ENCODE measurements at regions not wholly inside any gene's neighbourhood (a gene's known extent, or its start where the extent isn't known, plus 50 kb on each side); places are given as distances from the start of the nearest gene placed in this dataset.
"Not testable (repeated sequence)": the region's sequence is repeated elsewhere in the genome, so short reads cannot be mapped to it uniquely, and the experiment has no call there.

DNA sequence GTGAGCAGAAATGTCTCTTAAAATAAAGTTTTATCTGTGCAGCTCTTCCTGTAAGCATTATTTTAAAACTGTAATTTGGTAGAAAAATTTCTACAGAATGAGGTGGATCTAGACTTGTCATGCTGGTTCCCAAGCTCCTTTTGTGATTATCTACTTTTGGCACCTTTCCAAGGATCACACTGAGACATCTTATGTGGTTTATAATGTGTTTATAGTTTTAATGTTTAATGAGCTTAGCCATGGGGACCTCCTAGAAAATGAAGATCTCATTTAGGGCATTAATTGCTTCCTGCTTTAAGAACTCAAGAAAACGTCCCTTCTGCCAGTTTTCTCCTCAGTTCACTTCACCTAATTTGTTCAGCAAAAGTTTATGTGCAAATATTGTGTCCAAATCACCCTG is 468.4 kb downstream of the SUCLG1 start:
- intact Hi-C loops (cut with micrococcal nuclease): no loop called here

DNA sequence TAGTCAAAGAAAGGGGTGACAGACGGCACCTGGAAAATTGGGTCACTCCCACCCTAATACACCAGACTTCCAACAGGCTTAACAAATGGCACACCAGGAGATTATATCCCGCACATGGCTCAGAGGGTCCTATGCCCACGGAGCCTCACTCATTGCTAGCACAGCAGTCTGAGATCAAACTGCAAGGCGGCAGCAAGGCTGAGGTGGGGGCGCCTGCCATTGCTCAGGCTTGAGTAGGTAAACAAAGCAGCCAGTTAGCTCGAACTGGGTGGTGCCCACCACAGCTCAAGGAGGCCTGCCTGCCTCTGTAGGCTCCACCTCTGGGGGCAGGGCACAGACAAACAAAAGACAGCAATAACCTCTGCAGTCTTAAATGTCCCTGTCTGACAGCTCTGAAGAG is 482.5 kb downstream of the SUCLG1 start:
- intact Hi-C loops (cut with micrococcal nuclease): not testable (repeated sequence)

DNA sequence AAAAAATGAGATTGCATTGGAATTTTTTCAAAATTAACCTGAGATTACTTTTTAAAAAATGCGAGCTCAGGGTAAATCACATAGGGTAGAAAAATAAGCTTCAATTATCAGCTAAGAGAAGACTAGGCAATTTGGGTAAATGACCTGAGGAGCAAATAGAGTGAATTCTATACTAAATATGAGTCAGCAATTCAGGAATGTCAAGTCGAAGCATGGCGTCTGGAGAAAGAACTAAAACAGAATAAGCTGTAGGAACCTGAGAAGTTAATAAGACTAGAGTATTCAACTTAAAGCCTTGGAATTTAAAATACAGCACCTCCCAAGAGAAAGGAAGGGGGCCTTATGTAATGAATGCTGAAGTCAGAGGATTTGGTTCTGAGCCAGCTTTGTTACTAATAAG is 487.0 kb downstream of the SUCLG1 start:
- intact Hi-C loops (cut with micrococcal nuclease): no loop called here

DNA sequence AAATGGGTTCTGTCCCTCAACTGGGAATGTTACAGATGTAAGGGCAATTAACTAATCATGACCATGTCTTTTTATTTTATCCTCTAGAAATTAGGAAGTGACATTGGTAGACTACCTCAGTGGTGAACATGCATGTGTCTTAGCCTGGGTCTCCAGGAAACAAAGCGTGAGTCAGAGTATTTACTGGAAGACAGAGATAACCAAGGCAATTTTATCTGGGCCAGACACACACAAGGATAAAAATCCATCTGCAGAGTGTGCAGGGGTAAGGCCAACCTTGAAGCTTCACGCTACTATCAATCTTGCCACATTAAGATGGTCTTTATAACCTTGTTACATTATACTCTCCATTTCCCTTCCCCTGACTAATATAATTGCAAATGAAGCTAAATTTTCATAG is 487.5 kb downstream of the SUCLG1 start:
- intact Hi-C loops (cut with micrococcal nuclease): no loop called here

DNA sequence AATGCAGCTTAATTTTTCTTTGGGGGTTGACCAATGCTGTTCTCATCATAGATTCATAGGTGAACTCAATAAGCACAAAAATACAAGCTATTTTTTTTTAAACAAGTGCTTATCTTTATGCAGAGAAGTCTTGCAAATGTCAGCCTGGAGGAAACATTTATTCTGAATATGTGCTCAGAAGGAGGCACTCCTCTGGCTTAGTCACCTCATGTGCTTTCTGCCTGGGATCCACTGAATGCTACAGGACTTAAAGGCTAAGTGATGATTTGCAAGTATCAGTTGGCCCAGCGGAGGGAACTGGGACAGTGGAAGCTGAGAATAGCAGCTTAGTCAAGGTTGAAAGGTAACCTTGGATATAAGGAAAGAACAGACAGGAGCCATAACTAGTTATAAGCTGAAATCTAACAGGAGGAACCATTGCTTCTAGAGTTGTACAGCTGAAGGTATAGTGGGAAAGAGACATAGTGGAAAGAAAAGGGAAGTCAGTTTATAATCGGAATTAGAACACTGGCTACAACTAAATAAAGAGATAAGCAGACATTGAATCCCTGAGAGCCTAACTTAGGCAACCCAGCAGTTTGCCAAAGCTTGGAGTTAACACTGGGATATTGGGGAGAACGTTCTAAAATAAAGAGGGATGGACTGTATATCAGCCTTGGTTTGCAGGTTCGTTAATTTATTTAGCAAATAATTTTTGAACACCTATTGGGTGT is 488.7 kb downstream of the SUCLG1 start:
- intact Hi-C loops (cut with micrococcal nuclease): no loop called here

DNA sequence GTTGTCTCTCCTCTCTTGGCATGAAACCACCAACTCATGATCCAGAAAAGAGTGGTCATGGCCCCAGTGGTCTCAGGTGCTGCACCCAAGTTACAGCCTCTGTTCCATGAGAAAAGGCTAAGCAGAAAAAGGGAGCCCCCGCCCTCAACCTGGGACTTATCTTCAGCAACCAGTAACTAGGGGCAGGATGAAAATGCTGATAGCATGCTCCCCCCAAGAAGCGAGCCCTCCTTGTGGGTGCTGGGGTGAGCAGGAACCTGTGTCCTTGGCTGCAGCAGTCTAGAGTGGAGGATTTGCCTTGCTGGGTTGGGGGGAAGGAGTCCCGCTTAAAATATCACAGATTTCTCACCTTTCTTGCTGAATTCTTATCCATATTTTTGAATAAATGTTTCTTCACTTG is 490.0 kb downstream of the SUCLG1 start:
- intact Hi-C loops (cut with micrococcal nuclease): no loop called here

DNA sequence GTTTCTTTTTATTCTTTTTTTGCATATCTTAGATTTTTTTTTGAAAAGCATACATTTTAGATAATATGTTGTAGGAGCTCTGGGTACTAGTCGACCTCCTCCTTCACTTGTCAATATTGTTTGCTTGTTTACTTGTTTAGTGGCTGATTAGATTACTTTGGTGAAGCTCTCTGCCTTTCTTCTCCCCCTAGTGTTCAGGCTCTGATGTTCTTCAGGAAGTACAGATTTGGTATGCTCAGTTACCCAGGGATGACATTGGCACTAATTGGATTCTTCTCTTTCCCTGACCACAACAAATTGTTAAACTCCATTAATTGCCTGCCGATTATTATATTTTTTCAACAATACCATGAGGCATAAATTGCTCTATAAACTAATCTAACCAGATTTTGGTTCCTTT is 491.2 kb downstream of the SUCLG1 start:
- intact Hi-C loops (cut with micrococcal nuclease): no loop called here

DNA sequence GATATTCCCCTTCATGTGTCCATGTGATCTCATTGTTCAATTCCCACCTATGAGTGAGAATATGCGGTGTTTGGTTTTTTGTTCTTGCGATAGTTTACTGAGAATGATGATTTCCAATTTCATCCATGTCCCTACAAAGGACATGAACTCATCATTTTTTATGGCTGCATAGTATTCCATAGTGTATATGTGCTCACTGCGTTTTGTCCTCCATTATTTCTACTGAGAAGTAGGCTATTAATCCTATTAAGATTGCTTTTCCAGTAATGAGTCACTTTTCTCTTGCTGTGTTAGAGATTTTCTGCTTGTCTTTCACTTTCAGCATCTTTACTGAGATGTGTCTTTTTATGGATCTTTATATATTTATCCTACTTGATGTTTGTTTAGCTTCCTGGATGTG is 492.1 kb downstream of the SUCLG1 start:
- intact Hi-C loops (cut with micrococcal nuclease): not testable (repeated sequence)

DNA sequence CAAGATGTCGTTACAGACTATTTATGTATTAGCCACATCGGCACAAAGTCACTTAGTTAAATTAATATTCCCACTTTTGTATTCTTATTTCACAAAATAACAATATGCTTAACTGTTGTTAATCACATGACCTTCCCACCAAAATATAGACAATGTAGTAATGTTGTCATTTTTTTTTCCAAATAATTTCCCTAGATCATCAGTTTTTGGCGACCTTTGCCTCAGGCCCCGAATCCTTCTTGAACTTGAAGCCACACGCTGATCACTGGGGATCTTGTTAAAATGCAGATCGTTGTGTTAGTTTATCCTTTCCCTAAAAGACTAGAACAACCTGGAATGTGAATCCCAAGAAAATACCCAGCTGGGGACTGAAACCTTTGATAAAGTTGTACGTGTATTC is 497.6 kb downstream of the SUCLG1 start:
- intact Hi-C loops (cut with micrococcal nuclease): no loop called here

DNA sequence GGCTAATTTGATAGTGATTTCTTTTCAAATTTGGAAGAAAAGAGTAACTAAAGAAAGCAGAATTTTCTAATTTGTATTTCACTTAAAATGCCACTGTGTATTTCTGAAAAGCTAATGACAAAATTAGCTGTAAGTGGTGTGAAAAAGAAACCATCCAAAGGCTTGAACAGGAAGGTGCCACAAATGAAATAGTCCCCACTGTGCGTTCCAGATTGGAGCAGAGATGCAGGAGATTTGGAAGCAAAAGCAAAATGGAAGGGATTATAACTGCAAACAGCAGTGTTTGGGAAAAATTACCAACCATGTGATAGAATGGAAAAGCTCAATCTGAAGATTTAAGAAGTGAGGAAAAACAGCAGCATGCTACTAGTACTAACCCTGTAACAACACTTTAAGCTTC is 498.7 kb downstream of the SUCLG1 start:
- intact Hi-C loops (cut with micrococcal nuclease): no loop called here

DNA sequence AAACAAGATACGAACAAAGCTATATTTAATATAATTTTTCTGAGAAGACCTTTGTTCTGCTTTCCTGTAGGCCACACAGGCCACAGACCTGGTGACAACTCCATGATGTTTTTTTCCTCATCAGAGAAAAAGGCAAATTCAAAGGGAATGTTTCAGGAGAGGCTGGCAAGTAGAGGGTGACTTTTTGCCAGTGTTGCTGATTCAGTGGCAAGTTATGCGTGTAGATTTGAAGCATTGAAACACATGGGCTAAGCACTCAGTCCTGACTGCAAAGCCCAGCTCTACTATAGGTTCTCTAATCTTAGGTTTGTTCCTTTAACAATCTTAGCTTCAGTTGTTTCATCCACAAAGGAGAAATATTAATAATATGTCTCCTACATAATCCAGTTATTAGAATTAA is 499.8 kb downstream of the SUCLG1 start:
- intact Hi-C loops (cut with micrococcal nuclease): no loop called here

DNA sequence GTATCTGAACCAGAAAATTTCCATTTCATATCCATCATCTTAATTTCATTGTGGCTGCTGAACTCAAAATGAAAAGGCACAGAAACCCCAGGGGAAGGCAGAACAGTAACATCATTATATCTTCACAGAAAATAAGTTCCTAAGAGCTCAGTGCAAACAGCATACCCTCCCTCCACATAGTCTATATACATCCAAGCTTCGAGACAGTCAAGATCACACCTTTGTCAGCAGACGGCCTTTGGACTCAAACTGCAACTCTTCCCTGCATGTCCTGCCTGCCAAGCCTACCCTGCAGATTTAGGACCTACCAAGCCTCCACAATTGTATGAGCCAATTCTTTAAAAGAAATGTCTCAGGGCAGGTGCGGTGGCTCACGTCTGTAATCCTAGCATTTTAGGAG is 502.1 kb downstream of the SUCLG1 start:
- intact Hi-C loops (cut with micrococcal nuclease): no loop called here

DNA sequence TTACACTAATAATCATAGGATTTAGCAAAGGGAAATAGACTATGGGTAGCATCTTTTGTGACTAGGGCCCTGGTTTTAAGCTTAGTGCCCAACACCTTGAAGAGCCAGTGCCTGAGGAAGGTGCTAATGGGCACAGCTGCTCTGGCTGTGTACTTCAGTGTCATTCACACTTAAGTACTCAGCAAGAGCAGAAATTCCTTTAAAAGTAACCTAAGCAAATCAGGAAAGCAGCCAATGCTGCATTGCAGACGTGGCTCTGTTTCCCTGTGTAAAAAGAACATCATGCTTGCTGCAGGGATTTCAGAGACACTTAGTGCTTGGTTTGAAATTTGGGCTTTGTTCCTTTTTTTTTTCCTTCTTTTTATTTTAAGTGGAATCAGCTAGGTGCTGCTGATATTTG is 505.4 kb downstream of the SUCLG1 start:
- intact Hi-C loops (cut with micrococcal nuclease): no loop called here

DNA sequence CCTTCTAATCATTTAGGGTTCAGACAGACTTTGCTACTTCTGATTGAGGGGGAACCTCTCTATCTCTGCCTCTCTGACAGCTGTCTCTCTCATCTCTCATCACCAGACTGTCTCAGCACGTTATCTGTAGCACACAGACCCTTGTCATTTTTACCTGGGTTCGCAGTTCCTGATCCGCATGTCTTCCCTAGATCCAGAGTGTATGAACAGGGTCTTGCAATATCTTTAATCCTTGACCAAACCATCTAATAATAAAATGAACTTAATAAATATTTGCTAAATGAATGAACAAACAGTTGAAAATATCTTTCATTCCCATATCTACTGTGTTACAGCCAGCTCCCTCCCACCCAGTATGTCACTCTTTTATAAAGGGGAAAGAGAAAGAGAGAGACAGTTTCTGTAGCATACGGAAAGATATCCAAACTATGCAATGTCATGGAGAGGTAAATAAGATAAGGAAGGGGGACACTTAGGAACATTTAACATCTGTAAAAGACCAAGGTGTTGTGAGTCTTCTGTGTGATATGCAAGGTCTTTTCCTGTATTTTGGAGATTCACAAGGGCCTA is 507.6 kb downstream of the SUCLG1 start:
- intact Hi-C loops (cut with micrococcal nuclease): no loop called here

DNA sequence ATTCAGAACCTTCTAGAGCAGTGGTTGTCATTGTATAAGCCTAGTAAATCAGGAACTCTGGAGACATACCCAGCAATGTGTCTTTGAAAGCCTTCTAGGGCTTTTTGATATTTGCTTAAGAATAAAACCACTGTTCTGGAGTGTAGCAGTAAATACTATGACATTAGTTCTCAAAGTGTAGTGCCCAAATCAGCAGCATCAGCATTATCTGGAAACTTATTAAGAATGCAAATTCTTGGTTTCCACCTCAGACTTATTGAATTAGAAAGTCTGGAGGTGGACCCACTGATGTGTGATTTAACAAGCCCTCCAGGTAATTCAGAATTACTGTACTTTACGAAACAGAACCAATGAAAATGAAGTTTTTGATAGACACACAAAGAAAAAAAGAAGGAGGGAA is 509.7 kb downstream of the SUCLG1 start:
- intact Hi-C loops (cut with micrococcal nuclease): no loop called here

DNA sequence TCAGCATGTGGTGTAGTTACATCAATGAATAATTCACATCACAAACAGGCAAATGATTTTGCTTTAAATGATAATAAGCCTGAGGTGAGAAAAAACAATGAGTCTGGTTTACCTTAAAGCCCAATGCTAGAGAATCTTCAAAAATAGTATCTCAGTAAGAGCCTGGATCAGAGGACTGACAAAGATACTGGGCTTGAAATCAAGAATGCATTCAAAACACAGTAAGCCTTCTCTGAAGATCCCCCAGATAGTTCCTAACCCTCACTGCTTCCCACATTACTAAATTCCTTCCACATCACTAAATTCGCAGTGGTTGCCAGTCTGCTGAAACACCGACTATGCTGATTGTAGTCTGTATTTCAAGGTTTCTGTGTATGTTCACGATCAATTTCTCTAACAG is 514.9 kb downstream of the SUCLG1 start:
- intact Hi-C loops (cut with micrococcal nuclease): no loop called here

DNA sequence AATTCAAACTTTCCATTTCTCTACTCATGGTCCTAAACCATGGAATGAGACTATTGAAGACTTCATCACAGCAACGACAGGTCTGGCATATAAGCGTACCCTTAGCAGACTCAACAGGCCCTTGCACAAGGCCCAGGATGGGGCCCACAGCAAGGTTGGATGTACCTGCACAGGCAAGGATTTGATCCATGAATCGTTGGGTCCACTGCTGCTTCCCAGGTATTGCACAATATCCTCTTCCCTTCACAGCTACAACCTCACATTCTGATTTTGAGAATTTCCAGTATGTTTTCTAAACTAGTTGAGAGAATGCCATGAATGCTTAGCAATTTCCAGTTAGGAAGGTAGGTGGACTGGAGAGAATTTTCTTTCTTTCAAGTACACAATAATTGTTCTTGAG is 515.8 kb downstream of the SUCLG1 start:
- intact Hi-C loops (cut with micrococcal nuclease): no loop called here

DNA sequence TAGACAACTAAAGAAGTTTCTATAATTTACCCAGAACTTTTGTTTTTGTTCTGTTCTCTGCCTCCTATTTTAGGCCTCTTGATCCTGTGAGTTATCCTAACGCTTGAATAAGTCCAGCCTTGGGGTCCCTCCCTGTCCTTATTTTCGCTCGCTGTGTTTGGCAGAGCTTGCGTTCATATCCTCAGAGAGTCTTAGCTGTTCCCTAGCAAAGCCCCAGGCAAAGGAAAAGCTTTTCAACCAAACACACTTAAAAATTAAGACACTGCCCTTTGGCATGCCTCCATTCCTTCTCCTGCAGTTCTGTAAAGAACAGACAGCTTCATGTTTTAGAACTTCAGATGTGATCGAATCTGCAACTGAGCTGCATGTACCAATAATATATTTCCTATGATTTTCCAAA is 517.2 kb downstream of the SUCLG1 start:
- intact Hi-C loops (cut with micrococcal nuclease): no loop called here

DNA sequence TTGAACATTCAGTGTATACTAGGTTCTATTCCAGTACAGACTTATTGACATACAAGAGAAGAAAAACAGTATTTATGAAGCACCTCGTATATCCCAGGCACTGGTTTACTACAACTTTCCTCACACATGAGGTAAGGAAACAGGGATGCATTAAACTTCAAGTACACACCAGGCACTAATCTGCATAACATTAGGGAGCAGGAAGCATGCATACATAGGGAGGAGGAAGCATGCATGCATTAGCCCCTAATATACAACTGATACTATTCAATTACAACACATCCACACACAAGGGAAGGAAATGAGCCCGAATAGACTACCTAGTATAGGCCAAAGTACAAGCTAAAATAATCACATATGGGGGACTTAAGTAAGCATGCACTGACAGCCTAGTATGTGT is 525.3 kb downstream of the SUCLG1 start:
- intact Hi-C loops (cut with micrococcal nuclease): no loop called here

DNA sequence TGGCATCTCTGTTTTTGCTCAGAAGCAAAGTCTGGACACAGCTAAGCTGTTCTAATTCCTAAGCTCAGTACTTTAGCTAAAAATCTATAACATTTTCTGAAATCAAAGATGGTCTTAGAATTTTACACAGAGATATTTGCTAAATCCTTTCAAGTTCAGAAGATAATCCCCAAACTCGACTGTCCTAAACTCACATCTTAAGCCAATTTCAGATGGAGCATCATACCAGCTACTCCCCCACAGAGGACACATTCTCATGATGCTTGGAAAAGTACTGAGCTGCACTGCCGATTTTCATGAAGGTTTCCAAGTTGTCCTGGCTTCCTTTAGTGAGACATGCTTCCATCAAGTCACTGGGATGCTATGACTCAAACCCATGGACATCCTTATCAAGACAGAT is 535.5 kb downstream of the SUCLG1 start:
- intact Hi-C loops (cut with micrococcal nuclease): no loop called here

DNA sequence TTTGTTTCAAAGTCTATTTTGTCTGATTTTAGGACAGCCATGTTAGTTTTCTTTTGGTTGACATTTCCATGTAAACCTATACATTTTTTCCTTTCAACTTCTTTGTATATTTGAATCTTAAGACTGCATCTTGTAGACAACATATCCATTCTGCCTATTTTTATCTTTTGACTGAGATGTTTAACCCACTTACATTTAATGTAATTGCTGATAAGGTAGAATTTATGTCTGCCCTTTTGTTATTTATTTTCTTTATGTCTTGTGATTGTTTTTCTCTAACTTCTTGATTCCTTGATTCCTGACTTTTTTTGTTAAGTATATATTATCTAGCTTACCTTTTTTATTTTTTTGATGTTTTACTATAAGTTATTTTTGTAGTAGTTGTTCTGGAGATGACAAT is 542.5 kb downstream of the SUCLG1 start:
- intact Hi-C loops (cut with micrococcal nuclease): no loop called here

DNA sequence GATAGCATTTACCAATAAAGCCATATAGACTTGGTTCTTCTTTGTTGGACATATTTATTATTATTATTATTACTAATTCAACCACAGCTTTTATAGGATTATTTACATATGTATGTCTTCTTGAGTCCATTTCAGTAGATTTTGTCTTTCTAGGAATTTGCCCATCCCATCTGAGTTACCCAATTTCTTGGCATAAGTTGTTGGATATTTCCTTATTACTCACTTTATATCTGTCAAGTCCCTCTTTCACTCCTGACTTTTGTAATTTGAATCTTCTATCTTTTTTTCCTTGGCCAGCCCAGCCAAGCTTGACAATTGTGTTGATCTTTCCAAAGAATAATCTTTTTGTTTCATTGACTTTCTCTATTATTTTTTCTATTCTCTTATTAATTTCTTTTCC is 543.7 kb downstream of the SUCLG1 start:
- intact Hi-C loops (cut with micrococcal nuclease): no loop called here

DNA sequence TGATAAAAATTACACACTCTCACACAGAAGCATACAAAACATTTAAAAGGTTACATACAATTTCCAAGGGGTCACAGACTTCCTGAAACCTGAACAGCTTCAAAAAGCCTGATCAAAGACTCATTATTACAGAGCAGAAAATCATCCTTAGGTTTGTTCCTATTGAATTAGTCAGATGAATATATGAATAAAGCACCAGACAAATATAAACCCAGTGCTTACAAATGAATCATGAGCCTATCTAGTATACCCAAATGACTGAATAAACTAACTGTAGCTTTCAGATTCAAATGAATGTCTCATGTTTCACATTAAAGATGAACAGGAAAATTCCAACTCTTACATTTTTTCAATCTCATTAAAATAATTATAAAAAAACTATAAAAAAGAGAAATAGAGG is 550.3 kb downstream of the SUCLG1 start:
- intact Hi-C loops (cut with micrococcal nuclease): no loop called here

DNA sequence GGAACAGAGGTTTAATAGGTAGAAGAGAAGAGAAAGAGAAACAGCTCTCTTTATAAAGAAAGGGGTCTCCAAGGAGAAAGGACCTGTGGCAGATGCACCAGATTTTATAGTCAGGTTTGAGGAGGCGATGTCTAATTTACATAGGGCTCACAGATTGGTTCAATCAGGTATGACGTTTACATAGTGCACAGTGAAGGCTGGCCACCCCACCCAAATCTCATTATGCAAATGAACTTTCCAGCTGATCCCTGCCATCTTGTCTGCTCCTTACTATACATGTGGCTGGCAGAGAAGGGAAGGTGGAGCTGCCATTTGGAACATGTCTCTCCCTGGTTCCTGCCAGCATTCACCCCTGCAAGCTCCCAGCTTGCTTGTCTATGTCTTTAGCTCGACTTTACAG is 557.8 kb downstream of the SUCLG1 start:
- intact Hi-C loops (cut with micrococcal nuclease): no loop called here
